Activated CD8-positive, alpha-beta memory T cell treated with anti-CD3 and anti-CD28 coated beads for 36 hours (primary cell): ENCODE measurements at regions not wholly inside any gene's neighbourhood (a gene's known extent, or its start where the extent isn't known, plus 50 kb on each side); places are given as distances from the start of the nearest gene placed in this dataset.
"Not testable (repeated sequence)": the region's sequence is repeated elsewhere in the genome, so short reads cannot be mapped to it uniquely, and the experiment has no call there.

Experiments used
- CTCF ChIA-PET: fragments of 350-600 bp; sonication (Branson Sonifier 250); formaldehyde crosslinking; loops from one replicate; lab custom pipeline; 2021; ENCODE audit warnings: antibody characterized with exemption; lab: Charles Lee
- POLR2A ChIA-PET: fragments of 350-600 bp; sonication (Branson Sonifier 250); formaldehyde crosslinking; loops from one replicate; lab custom pipeline; 2021; ENCODE audit warnings: antibody characterized with exemption; lab: Charles Lee

- ChIA-PET CTCF (no interaction called here), POLR2A (no interaction called here)
Observed at GRCh38 chr4:112083587-112084347, 61.5 kb upstream of the FAM241A start.

GRCh38 chr4:112085156-112086035 is 59.9 kb upstream of the FAM241A start:
- ChIA-PET POLR2A (no interaction called here), CTCF (interaction anchor here (1.3 kb wide), 1 partner anchor 14 kb away, joined by 3 read pairs; no protein-coding TSS in a partner anchor)

- CTCF ChIA-PET = interaction anchor here (1.3 kb wide), 1 partner anchor 13 kb away, joined by 3 read pairs; no protein-coding TSS in a partner anchor
Observed at GRCh38 chr4:112086036-112086434, 59.2 kb upstream of the FAM241A start.

DNA sequence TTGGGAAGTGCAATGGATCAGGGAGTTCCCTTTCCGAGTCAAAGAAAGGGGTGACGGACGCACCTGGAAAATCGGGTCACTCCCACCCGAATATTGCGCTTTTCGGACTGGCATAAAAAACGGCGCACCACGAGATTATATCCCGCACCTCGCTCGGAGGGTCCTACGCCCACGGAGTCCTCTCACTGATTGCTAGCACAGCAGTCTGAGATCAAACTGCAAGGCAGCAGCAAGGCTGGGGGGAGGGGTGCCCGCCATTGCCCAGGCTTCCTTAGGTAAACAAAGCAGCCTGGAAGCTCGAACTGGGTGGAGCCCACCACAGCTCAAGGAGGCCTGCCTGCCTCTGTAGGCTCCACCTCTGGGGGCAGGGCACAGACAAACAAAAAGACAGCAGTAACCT is 58.6 kb upstream of the FAM241A start:
- CTCF ChIA-PET, POLR2A ChIA-PET: not testable (repeated sequence)

More at GRCh38 chr4:112086036-112086434, 59.2 kb upstream of the FAM241A start:
- POLR2A ChIA-PET = no interaction called here

- POLR2A ChIA-PET, CTCF ChIA-PET: not testable (repeated sequence)
Observed at GRCh38 chr4:112092330-112092729, 52.9 kb upstream of the FAM241A start.

DNA sequence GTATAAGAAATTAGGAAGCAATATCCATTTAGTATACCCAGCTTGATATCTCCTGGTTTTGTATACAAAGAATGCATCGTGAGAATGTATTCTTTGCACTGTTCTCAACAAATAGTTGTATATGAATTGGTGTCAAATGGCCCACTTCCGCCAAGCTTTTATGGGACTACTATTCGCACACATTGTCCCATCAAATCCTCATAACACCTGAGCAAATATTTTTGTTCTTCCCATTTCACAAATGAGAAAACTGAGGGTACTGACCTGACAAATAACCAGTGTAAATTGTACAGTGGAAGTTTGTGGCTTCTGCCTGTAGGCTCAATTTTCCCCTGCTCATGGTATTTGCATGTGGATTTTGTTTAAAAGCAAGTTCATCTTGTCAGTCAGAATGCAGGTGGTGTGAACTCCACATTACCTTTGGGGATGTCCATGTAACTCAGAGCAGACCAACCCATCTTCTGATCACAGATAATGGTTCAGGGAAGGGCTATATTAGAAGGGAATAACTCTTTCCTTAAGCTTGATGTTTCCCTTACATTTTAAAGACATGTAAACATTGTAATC is 51.5 kb upstream of the FAM241A start:
- ChIA-PET POLR2A (no interaction called here), CTCF (no interaction called here)

GRCh38 chr4:112094330-112094729 is 50.9 kb upstream of the FAM241A start:
- ChIA-PET CTCF (no interaction called here), POLR2A (no interaction called here)
